ENCODE measurements at regions not wholly inside any gene's neighbourhood (a gene's known extent, or its start where the extent isn't known, plus 50 kb on each side); places are given as distances from the start of the nearest gene placed in this dataset.

DNA sequence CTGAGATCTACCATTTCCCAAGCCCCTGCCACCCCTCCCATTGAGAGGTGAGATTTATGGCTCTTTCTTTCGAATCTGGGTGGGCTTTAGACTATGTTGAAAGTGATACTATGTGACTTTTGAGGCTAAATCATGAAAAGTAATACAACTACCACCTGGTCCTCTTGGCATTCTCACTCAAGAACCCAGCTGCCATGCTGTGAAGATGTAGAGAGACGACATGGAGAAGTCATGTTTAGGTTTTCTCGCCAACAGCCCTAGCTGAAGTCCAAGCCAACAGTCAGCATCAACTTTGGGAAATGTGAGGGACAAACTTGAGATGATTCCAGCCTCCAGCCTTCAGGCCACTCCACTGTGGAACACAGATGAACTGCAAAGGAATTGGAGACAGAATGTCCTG, 108.7 kb downstream of the SCP2D1 start:
- no peaks in the 10 kb centered on the region for H3K36me3 Mint-ChIP-seq (ENCODE audit: low read depth)

GRCh38 chr20:18922898-18923297, 109.3 kb downstream of the SCP2D1 start:
- H3K27ac Mint-ChIP-seq = no peak overlapping the region
- peaks cover 3% of the 10 kb centered on the region for H3K9me3 Mint-ChIP-seq
- no peaks in the 10 kb centered on the region for H3K36me3 Mint-ChIP-seq (ENCODE audit: low read depth)
- peaks cover 8% of the 10 kb centered on the region for H3K27me3 Mint-ChIP-seq
- H3K4me1 Mint-ChIP-seq (ENCODE audit: low read depth) = no peaks in the 10 kb centered on the region
- no peak overlapping the region for H3K4me3 Mint-ChIP-seq

More for the DNA sequence above, 108.7 kb downstream of the SCP2D1 start:
- Mint-ChIP-seq H3K4me1 (ENCODE audit: low read depth) (no peaks in the 10 kb centered on the region), H3K27ac (no peak overlapping the region), H3K4me3 (no peak overlapping the region), H3K9me3 (peaks cover 3% of the 10 kb centered on the region), H3K27me3 (peaks cover 8% of the 10 kb centered on the region)

- Mint-ChIP-seq H3K4me1 (ENCODE audit: low read depth) (no peaks in the 10 kb centered on the region), H3K36me3 (ENCODE audit: low read depth) (no peaks in the 10 kb centered on the region), H3K4me3 (no peak overlapping the region), H3K27me3 (peaks cover 6% of the 10 kb centered on the region), H3K27ac (no peak overlapping the region), H3K9me3 (peaks cover 3% of the 10 kb centered on the region)
These were observed 113.4 kb downstream of the SCP2D1 start for GRCh38 chr20:18926965-18927364.

DNA sequence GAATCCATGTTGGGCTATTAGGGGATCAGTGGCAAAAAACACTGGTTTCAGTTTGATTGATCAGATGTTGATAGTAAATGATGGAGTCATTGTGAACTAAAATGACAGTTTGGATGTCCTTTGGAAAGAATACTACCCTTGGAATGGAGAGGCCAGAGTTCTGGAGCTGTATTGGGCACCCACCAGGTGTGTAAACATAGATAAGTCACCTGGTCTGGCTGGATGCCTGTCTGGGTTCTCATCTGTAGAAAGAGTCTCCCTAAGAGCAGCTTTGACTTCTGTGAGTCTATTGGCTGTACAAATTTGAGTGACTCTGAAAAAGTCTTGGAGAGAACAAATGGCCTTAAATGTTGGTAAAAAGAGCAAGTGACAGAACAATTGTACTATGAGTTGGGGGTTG, 115.0 kb downstream of the SCP2D1 start:
- Mint-ChIP-seq H3K36me3 (ENCODE audit: low read depth) (no peaks in the 10 kb centered on the region), H3K9me3 (no peaks in the 10 kb centered on the region), H3K27ac (no peak overlapping the region), H3K27me3 (peaks cover 6% of the 10 kb centered on the region), H3K4me1 (ENCODE audit: low read depth) (no peaks in the 10 kb centered on the region), H3K4me3 (no peak overlapping the region)

- H3K27me3 Mint-ChIP-seq = peaks cover 6% of the 10 kb centered on the region
- H3K9me3 Mint-ChIP-seq = no peaks in the 10 kb centered on the region
- H3K4me3 Mint-ChIP-seq = no peak overlapping the region
- H3K36me3 Mint-ChIP-seq (ENCODE audit: low read depth) = no peaks in the 10 kb centered on the region
- H3K27ac Mint-ChIP-seq = no peak overlapping the region
- H3K4me1 Mint-ChIP-seq (ENCODE audit: low read depth) = no peaks in the 10 kb centered on the region
These were observed 116.2 kb downstream of the SCP2D1 start for GRCh38 chr20:18929800-18930199.

DNA sequence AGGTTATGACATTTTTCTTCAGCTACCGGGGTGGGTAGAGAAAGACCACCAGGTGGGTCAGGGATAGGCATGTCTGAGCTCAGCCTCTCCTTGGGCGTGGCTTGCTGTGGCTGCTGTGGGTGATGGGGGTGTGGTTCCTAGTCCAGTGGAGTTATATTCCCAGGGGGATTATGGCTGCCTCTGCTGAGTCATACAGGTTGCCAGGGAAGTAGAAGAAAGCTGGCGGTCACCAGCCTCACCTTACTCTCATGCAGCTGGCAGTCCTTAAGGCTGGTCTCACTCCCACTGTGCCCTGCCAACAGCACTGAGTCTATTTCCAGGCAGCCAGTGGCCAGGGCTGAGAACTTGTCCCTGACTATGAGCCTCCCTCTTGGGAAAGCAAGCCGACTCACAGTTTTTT, 130.0 kb downstream of the SCP2D1 start:
- Mint-ChIP-seq H3K4me3 (no peak overlapping the region), H3K27me3 (peaks cover 22% of the 10 kb centered on the region), H3K27ac (no peak overlapping the region), H3K4me1 (ENCODE audit: low read depth) (no peaks in the 10 kb centered on the region), H3K36me3 (ENCODE audit: low read depth) (no peaks in the 10 kb centered on the region), H3K9me3 (peaks cover 7% of the 10 kb centered on the region)

DNA sequence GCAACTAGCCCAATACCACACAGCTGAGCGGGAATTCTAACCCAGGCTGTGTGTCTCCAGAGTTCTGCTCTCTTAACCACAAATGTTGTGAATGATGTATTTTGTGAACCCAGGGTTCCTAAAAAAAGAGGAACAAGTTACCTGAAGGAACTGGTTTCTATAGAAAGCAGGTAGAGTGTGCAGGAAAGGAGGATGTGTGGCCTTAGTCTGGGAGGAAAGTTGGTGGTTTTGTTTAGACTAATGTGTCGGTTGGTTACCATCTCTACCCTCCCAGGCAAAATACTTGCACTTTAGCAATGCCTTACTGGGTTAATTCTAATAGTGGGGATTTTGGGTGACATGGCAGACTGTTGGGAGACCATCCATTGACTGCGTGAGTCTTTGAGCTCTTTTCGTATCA, 143.3 kb downstream of the SCP2D1 start:
- H3K36me3 Mint-ChIP-seq (ENCODE audit: low read depth) = no peaks in the 10 kb centered on the region
- H3K4me3 Mint-ChIP-seq = no peak overlapping the region
- H3K27me3 Mint-ChIP-seq = no peaks in the 10 kb centered on the region
- H3K9me3 Mint-ChIP-seq = peaks cover 6% of the 10 kb centered on the region
- no peaks in the 10 kb centered on the region for H3K4me1 Mint-ChIP-seq (ENCODE audit: low read depth)
- H3K27ac Mint-ChIP-seq = no peak overlapping the region

DNA sequence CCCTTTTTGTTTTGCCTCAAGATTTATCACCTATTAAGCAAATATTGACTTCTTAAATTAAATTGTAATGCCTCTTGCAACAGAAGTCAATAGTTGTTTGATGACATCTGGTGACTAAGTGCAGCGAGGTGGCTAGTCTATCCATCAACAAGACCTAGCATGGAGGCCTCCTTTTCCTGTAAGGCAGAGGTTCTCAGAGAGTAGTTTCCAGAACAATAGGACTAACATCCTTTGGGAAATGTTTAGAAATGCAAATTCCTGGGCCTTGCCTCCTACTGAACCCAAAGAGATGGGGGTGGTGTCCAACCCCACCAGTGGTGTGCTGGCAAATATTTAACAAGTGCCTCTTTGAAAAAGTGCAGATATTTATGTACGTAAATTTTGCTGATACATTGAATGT, 143.7 kb downstream of the SCP2D1 start:
- Mint-ChIP-seq H3K4me1 (ENCODE audit: low read depth) (no peaks in the 10 kb centered on the region), H3K36me3 (ENCODE audit: low read depth) (no peaks in the 10 kb centered on the region), H3K27me3 (no peaks in the 10 kb centered on the region), H3K4me3 (no peak overlapping the region), H3K27ac (no peak overlapping the region), H3K9me3 (peaks cover 6% of the 10 kb centered on the region)

GRCh38 chr20:18971121-18971520, 157.5 kb downstream of the SCP2D1 start:
- H3K4me3 Mint-ChIP-seq = no peak overlapping the region
- H3K27ac Mint-ChIP-seq = no peak overlapping the region
- no peaks in the 10 kb centered on the region for H3K4me1 Mint-ChIP-seq (ENCODE audit: low read depth)
- H3K9me3 Mint-ChIP-seq = no peaks in the 10 kb centered on the region
- no peaks in the 10 kb centered on the region for H3K36me3 Mint-ChIP-seq (ENCODE audit: low read depth)
- H3K27me3 Mint-ChIP-seq = peaks cover 3% of the 10 kb centered on the region

- Mint-ChIP-seq H3K36me3 (ENCODE audit: low read depth) (no peaks in the 10 kb centered on the region), H3K27ac (no peak overlapping the region), H3K4me1 (ENCODE audit: low read depth) (no peaks in the 10 kb centered on the region), H3K4me3 (no peak overlapping the region), H3K27me3 (no peaks in the 10 kb centered on the region), H3K9me3 (no peaks in the 10 kb centered on the region)
These were observed 158.0 kb downstream of the SCP2D1 start for GRCh38 chr20:18971574-18971973.

DNA sequence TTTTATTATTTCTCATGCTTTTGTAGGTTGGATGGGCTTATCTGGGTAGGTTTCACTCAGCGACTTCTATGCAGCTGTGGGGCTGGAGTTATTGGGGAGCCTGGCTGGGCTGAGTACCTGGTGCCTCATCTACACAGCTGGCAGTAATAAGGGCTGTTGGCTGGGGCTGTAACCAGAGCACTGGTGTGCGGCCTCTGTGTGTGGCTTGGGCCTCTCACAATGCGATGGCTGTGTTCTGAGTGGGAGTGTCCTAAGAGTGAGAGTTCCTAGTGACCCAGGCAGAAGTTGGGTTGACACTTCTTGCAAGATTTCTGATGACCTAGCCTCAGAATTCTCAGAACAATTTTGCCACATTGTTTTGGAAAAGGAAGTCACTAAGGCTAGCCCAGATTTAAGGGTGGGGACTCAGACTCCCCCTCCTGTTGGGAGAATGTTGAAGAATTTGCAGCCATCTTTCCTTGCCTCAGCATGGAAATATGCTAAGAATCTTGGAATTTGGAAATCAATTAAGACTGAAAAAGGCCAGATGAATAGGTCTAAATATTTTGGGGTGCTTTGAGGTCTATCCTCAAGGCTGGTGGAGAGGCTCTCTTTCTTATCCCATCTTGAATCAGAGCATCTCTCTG, 158.8 kb downstream of the SCP2D1 start:
- H3K9me3 Mint-ChIP-seq = no peaks in the 10 kb centered on the region
- H3K4me3 Mint-ChIP-seq = no peak overlapping the region
- H3K27ac Mint-ChIP-seq = no peak overlapping the region
- no peaks in the 10 kb centered on the region for H3K36me3 Mint-ChIP-seq (ENCODE audit: low read depth)
- no peaks in the 10 kb centered on the region for H3K4me1 Mint-ChIP-seq (ENCODE audit: low read depth)
- no peaks in the 10 kb centered on the region for H3K27me3 Mint-ChIP-seq

DNA sequence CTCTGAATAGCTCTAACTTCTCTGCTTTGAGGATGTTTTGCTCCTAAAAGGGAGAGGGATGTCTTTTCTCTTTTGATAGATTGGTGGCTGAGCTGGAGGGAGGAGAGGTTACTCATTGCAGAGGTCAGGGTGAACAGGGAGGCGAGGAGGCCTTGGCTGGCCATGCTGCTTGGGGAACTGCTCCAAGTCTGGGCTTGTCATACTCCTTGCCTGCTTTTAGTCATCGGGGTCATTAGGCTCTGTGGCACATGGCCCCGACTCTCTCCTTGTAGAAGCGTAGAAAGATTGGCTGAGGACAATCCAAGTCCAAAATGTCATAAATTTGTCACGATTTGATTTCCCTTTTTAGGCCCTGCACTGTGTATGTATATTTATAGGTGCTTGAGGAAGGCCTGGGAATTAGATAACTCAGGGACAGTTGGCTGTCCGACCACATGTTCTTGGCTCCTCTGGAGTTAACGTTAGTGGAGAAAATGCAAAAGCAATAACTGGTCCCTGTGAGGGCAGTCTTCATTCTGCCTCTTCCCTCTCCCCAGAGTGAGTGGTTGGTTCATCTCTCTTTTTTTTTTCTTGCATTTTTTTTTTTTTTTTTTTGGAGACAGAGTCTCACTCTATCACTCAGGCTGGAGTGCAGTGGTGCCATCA, 160.1 kb downstream of the SCP2D1 start:
- Mint-ChIP-seq H3K4me3 (no peak overlapping the region), H3K36me3 (ENCODE audit: low read depth) (no peaks in the 10 kb centered on the region), H3K27me3 (no peaks in the 10 kb centered on the region), H3K9me3 (no peaks in the 10 kb centered on the region), H3K4me1 (ENCODE audit: low read depth) (peaks cover 5% of the 10 kb centered on the region), H3K27ac (no peak overlapping the region)

- H3K4me1 Mint-ChIP-seq (ENCODE audit: low read depth) = peaks cover 5% of the 10 kb centered on the region
- no peak overlapping the region for H3K4me3 Mint-ChIP-seq
- H3K36me3 Mint-ChIP-seq (ENCODE audit: low read depth) = no peaks in the 10 kb centered on the region
- H3K27me3 Mint-ChIP-seq = no peaks in the 10 kb centered on the region
- H3K27ac Mint-ChIP-seq = no peak overlapping the region
- no peaks in the 10 kb centered on the region for H3K9me3 Mint-ChIP-seq
These were observed 161.1 kb downstream of the SCP2D1 start for GRCh38 chr20:18974660-18975059.

- H3K4me1 Mint-ChIP-seq (ENCODE audit: low read depth) = peaks cover 5% of the 10 kb centered on the region
- H3K27me3 Mint-ChIP-seq = no peaks in the 10 kb centered on the region
These were observed 163.9 kb downstream of the SCP2D1 start for GRCh38 chr20:18977441-18977840.

GRCh38 chr20:18978311-18978710, 164.7 kb downstream of the SCP2D1 start:
- H3K27me3 Mint-ChIP-seq = no peaks in the 10 kb centered on the region
- H3K4me1 Mint-ChIP-seq (ENCODE audit: low read depth) = peaks cover 5% of the 10 kb centered on the region
- H3K27ac Mint-ChIP-seq = no peak overlapping the region
- H3K9me3 Mint-ChIP-seq = no peaks in the 10 kb centered on the region
- no peak overlapping the region for H3K4me3 Mint-ChIP-seq
- no peaks in the 10 kb centered on the region for H3K36me3 Mint-ChIP-seq (ENCODE audit: low read depth)

More at GRCh38 chr20:18977441-18977840, 163.9 kb downstream of the SCP2D1 start:
- H3K9me3 Mint-ChIP-seq = no peaks in the 10 kb centered on the region
- H3K27ac Mint-ChIP-seq = no peak overlapping the region
- H3K36me3 Mint-ChIP-seq (ENCODE audit: low read depth) = no peaks in the 10 kb centered on the region
- no peak overlapping the region for H3K4me3 Mint-ChIP-seq

GRCh38 chr20:18979132-18979531, 165.5 kb downstream of the SCP2D1 start:
- H3K4me1 Mint-ChIP-seq (ENCODE audit: low read depth) = peaks cover 5% of the 10 kb centered on the region
- no peak overlapping the region for H3K4me3 Mint-ChIP-seq
- no peaks in the 10 kb centered on the region for H3K36me3 Mint-ChIP-seq (ENCODE audit: low read depth)
- no peaks in the 10 kb centered on the region for H3K27me3 Mint-ChIP-seq
- H3K9me3 Mint-ChIP-seq = no peaks in the 10 kb centered on the region
- H3K27ac Mint-ChIP-seq = no peak overlapping the region
